HG03571 (cell line): ENCODE measurements at regions not wholly inside any gene's neighbourhood (a gene's known extent, or its start where the extent isn't known, plus 50 kb on each side); places are given as distances from the start of the nearest gene placed in this dataset.
A peak's percentile ranks its signal among the peaks of the same experiment; 100 is the strongest.

ENCODE experiments used
- ATAC-seq: cut with Tn5 transposase; IDR thresholded peaks from one replicate; pipeline ENCODE4 v1.9.1; 2021; ENCODE audit not compliant: unreplicated experiment

DNA sequence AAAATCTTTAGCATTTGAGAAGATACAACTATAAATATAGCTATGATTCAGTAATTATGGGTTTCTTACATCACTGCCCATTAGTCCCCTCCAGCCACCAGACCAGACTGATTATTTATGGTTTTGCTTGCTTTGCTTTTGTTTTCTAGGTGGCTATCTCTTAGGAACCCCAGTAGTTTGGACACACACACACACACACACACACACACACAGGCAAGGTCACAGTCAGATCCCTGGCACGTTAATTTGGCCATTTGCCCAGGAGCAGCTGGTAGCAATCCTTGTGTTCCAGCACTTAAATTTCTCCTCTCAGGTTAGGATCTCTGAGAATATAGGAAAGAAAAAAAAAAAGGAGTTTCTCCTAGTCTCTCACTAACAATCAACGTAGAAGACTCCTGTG is 90.2 kb upstream of the RESF1 start:
- no peak for ATAC-seq

DNA sequence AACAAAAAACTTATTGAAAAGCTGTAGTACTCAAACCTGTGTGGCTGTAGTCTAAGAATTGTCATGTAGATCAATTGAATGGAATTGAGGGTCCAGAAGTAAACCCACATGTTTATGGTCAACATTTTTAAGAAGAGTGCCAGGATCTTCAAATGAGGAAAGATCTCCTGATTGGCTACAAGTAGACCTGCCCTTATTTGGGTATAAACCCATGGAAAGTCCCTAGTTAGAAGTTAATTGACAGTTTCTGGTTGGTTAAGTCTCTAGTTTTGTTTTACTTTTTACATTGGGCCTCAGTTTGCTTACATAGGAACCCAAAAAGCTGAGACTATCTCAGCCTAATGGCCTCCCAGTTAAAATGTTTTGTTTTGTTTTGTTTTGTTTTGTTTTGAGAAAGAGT is 91.9 kb upstream of the RESF1 start:
- no peak for ATAC-seq

- ATAC-seq: no peak
Observed at GRCh38 chr12:31866523-31866922, 92.7 kb upstream of the RESF1 start.

DNA sequence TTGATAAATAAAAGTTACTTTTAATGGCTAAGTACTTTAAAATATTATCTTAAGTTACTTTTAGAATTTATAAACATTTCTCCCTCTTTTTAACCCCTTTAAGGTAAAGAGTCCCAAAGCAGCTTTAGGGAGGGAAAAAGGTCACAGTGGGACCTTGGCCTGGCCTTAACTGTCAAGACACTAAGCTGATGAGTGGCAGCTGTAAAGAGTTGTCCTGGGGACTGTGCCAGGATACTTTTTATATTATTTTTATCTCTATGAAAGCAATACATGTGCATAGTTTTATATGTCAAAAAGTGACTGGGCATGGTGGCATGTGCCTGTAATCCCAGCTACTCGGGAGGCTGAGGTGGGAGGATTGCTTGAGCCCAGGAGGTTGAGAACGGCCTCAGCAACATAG is 94.2 kb upstream of the RESF1 start:
- no peak for ATAC-seq

- no peak for ATAC-seq
Observed at GRCh38 chr12:31861360-31861759, 97.9 kb upstream of the RESF1 start.

DNA sequence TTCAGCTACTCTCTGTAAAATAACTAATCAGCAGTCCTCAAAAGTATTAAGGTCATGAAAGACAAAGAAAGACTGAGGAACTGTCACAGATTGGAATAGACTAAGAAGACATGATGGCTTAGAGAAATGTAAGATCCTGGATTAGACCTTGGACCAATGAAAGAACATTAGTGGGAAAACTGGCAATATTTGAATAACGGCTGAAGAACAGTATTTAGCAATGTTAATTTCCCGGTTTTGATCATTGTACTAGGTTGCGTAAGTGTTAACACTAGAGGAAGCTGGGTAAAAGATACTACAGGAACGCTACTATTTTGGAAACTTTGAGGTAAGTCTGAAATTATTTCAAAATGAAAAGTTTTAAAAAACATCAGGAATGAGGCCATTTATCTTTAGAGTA is 98.8 kb upstream of the RESF1 start:
- no peak for ATAC-seq

DNA sequence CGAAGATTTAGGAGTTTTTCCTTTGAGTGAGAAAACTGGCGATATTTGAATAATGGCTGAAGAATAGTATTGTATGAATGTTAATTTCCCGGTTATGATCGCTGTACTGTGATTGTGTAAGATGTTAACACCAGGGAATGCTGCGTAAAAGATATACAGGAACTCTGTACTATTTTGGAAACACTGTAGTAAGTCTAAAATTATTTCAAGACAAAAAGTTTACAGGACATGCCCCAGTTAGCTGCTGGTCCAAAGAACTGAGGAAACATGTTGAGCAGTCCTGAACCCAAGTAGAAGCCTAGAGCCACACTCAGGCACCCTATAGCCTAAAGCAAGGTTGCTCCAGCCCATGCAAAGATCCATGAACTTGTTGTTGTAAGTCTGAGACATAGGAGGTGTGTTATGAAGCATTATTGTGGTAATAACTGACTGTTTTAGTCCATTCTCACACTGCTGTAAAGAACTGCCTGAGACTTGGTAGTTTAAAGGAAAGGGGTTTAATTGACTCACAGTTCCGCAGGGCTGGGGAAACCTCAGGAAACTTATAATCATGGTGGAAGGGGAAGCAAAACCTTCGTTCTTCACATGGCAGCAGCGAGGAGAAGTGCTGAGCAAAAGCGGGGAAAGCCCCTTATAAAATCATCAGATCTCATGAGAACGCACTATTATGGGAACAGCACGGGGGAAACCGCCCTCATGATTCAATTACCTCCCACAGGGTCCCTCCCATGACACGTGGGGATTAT is 99.8 kb upstream of the RESF1 start:
- no peak for ATAC-seq

DNA sequence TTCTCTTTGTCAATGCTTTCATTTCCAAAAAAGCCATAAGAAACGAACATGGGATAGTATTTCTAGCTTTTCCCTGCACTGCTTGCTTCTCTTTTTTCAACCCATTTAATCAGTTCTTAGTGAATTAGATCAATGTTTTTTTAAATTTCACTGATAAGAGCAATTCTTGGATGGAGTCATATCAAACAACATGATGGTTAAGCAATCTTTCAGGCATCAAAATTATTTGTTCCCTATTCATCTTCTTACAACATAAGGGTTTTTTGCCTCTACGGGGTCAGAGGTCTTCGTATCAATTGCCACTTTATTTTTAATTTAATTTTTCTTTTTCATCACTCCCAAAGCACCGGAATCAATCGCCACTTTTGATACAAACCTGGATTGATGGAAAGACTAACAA is 103.8 kb upstream of the RESF1 start:
- no peak for ATAC-seq

GRCh38 chr12:31853977-31854376 is 105.2 kb upstream of the RESF1 start:
- no peak for ATAC-seq

- ATAC-seq: no peak
Observed at GRCh38 chr12:31853520-31853919, 105.7 kb upstream of the RESF1 start.

- ATAC-seq: no peak
Observed at GRCh38 chr12:31850268-31850667, 108.9 kb upstream of the RESF1 start.

DNA sequence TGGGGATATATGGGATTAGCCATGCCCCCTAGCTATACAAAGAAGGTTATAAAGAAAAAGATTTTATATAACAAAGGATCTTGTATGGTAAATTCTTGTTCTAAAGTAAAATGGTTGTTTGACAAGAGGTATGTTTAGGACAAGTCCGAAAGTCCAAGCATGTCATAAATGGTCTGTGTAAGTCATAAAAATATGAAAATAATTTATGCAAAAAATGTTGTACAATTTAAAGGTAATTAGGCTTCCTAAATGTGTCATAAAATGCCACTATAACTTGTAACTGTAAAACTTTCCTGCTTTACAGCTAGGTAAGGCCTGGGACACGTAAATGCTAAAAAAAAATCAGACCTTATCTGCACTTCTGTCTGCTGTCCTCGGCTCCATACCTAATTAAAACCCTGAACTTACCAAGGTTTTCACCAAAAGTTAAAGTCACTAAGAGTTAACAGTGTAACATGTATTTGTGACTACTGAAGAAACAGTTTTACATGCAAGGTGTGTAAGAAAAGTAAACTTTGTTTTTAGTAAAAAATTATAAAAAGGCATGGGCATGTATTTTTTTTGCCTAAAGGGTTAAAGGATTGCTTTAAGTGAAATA is 110.0 kb upstream of the RESF1 start:
- ATAC-seq: no peak

- ATAC-seq: no peak
Observed at GRCh38 chr12:31846405-31846804, 112.8 kb upstream of the RESF1 start.

GRCh38 chr12:31845613-31846322 is 113.4 kb upstream of the RESF1 start:
- ATAC-seq: no peak

DNA sequence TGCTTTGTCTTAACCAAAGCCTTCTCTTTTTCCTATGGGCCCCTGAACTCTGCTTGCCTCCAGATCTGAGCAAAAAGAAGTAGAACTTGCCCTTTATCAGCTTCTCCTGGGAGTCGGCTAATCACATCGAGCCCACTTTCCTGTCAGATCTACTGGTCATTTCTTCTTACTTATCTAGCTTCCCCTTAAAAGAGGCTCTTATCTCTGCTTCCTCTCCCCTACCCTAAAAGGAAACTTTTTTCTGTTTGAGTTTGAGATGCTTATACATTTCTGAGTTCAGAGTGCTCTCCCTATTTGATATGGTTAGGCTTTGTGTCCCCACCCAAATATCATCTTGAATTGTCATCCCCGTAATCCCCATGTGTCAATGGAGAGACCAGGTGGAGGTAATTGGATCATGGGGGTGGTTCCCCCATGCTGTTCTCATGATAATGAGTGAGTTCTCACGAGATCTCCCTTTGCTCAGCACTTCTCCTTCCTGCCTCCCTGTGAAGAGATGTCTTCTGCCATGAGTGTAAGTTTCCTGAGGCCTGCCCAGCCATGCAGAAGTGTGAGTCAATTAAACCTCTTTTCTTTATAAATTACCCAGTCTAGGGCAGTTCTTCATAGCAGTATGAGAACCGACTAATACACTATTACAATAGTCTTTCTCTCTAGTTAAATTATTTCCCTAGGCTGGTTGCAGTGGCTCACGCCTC is 114.7 kb upstream of the AMN1 start:
- no peak for ATAC-seq

DNA sequence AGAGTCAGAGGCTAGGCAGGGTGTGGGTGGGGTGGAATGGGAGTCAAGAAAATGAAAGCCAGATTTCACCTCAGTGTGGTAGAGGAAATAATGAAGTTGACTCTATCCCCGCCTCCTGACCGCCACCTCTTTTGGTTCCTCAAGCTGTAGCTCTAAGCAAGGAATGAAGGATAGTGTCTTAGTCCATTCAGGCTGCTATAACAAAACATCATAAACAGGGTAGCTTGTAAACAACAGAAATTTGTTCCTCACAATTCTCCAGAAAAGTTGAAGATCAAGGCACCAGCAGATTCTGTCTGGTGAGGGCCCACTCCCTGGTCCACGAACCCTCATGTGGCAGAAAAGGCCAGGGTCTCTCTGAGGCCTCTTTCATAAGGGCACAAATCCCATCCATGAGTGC is 109.1 kb upstream of the AMN1 start:
- ATAC-seq: no peak

DNA sequence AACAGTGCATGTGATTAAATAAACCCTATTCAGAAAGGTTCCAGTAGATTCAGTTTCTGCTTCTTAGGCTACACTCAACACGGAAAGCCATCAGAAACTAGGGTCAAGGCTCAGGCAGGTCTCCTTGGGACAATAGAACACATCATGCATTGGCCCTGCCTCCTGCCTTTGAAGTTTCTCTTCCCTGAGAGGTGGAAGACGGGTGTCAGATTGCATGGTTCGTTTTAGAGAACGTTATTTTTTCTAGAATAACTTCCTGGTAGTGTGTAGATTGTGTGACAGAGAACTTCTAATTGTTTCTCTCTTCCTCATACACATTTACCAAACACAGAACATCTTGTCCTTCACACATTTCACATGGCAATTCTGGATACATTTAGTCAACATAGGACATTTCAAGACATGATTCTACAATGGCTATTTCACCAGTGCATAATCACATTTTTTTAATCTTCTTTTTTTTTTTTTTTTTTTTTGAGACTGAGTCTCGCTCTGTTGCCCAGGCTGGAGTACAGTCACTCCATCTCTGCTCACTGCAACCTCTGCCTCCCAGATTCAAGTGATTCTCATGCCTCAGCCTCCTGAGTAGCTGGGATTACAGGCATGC is 106.6 kb upstream of the AMN1 start:
- ATAC-seq: no peak

- no peak for ATAC-seq
Observed at GRCh38 chr12:31834150-31834549, 105.3 kb upstream of the AMN1 start.

GRCh38 chr12:31832740-31833729 is 104.2 kb upstream of the AMN1 start:
- peak; percentile 72 for ATAC-seq

DNA sequence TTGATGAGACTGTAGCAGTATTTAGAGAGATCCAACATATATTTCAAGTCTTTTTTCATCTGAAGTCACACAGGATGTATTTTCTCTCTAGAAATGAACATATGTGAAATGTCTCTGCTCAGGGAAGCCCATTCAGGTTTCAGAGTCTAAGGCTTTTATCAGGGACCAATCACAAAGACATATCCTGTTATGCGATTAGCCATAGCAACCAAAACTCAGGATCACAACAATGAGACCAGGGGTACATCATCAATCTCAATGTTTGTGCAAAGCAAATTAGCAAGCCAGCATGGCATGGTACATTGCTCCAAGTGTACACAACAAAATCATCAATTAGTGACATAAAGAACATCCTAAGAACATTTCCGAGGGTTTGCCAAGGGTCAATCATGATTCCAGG is 99.2 kb upstream of the AMN1 start:
- no peak for ATAC-seq
